Heart left ventricle (tissue), 16 donors: ENCODE measurements at regions not wholly inside any gene's neighbourhood (a gene's known extent, or its start where the extent isn't known, plus 50 kb on each side); places are given as distances from the start of the nearest gene placed in this dataset.

Experiments
- ATAC-seq, 4 donors: fragments of 200-7000 bp; cut with Tn5 transposase; one replicate each; pipeline ENCODE4 v1.9.1; 2020 to 2022; ENCODE audit warnings: moderate library complexity in 4 of 4, mild to moderate bottlenecking in 3 of 4, moderate number of reproducible peaks in 1 of 4
- DNase-seq, 5 donors: peaks; one replicate each; pipeline ENCODE4 v3.0.0-alpha.2; 2020
- H3K27ac ChIP-seq, 12 donors: fragments of 200-600 bp; sonication (generic) in 4 of 12; one replicate each; pipeline versions ENCODE4 v1.5.0 to v1.8.0; 2016 to 2022; ENCODE audit warnings: mild to moderate bottlenecking in 2 of 12
- H3K27me3 ChIP-seq, 9 donors: fragments of 200-600 bp; sonication (generic) in 2 of 9; one replicate each; pipeline versions ENCODE4 v1.5.1 to v1.8.0; 2016 to 2022; ENCODE audit warnings: mild to moderate bottlenecking in 3 of 9
- H3K36me3 ChIP-seq, 9 donors: fragments of 200-600 bp; sonication (generic) in 2 of 9; one replicate each; pipeline versions ENCODE4 v1.5.0 to v1.8.0; 2018 to 2022; ENCODE audit warnings: mild to moderate bottlenecking in 2 of 9
- H3K4me1 ChIP-seq, 12 donors: fragments of 200-600 bp; sonication (generic) in 4 of 12; one replicate each; pipeline versions ENCODE4 v1.5.0 to v1.8.0; 2016 to 2022; ENCODE audit warnings: mild to moderate bottlenecking in 3 of 12
- H3K4me3 ChIP-seq, 12 donors: fragments of 200-600 bp; sonication (generic) in 4 of 12; one replicate each; pipeline versions ENCODE4 v1.5.0 to v1.8.0; 2017 to 2022; ENCODE audit warnings: mild to moderate bottlenecking in 9 of 12, moderate library complexity in 4 of 12
- H3K9me3 ChIP-seq, 12 donors: fragments of 200-600 bp; sonication (generic) in 4 of 12; one replicate each; pipeline versions ENCODE4 v1.5.0 to v1.8.0; 2016 to 2022; ENCODE audit warnings: mild to moderate bottlenecking in 1 of 12
- POLR2A ChIP-seq, 2 donors: fragments of 450-650 bp; IDR thresholded peaks; one replicate each; pipeline ENCODE4 v1.6.1; 2017; ENCODE audit warnings: antibody characterized with exemption in 2 of 2, mild to moderate bottlenecking in 2 of 2, moderate library complexity in 2 of 2
- WGBS, 4 donors: extraction: QIAGEN DNeasy Blood & Tissue Kit in 2 of 4; methylation state at CpG; one replicate each; pipeline versions ENCODE4 v1.1.5 to v1.1.7; 2013 to 2018; 5-methylcytosine and 5-hydroxymethylcytosine counted together
- intact Hi-C, 10 donors: fragments of 100-400 bp; cut with DNase I; formaldehyde crosslinking; loops; one replicate each; pipeline versions ENCODE4 v1.11.1 to v1.14.2; 2022
- TF ChIP-seq, protein P1 (sequence below), 12 donors: fragments of 200-600 bp; sonication (generic) in 4 of 12; IDR thresholded peaks; one replicate each; pipeline versions ENCODE4 v1.5.0 to v1.8.0; 2018 to 2022; ENCODE audit warnings: antibody characterized with exemption in 12 of 12, mild to moderate bottlenecking in 5 of 12
- donor health status: ischemic (EF 13 %, LVEDD 7.1; RV severe dilation, severe dysfunction).
- donor health status: healthy with polysubstance abuse.
- donor health status: DM: no; HTN: yes; CAD: no.
- donor health status: DM: no; HTN: no; CAD: no.
- donor health status: ischemic (EF 25% LVEDD 6.9; RV normal size, moderate dysfunction).
- donor health status: ischemic (EF 25% LVEDD 5.7; RV mildly dilated, moderate dysfunction).
- donor health status: healthy.
- donor health status: DM: yes; HTN: yes; CAD: no.
- donor health status: ischemic (EF 35%, LVEDD 5.7; RV mildly dilated, moderate dysfunction).
- donor health status: nonischemic (EF 11% LVEDD 7.7; RV severe dilation, severe dysfunction).
- donor health status: DM: yes; HTN: yes; CAD: no.
- donor health status: PGD.
- donor health status: ischemic (EF 29% LVEDD 5.4; RV normal size, mild dysfunction).
- donor health status: nonischemic (EF 23%, LVEDD 6.1; RV moderate dilation, normal function).

DNA sequence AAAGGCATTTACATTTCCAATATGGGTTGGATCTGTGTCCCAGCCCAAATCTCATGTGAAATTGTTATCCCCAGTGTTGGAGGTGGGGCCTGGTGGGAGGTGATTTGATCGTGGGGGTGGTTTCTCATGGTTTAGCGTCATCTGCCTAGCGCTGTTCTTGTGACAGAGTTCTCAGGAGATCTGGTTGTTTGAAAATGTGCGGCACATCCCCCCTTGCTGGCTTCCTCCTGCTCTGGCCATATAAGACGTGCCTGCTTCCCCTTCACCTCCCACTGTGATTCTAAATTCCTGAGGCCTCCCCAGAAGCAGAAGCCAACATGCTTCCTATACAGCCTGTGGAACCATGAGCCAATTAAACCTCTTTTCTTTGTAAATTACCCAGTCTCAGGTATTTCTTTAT is 126.2 kb upstream of the FNDC3A start:
- H3K27ac ChIP-seq = no peak overlapping the region
- TF ChIP-seq, protein P1, sequence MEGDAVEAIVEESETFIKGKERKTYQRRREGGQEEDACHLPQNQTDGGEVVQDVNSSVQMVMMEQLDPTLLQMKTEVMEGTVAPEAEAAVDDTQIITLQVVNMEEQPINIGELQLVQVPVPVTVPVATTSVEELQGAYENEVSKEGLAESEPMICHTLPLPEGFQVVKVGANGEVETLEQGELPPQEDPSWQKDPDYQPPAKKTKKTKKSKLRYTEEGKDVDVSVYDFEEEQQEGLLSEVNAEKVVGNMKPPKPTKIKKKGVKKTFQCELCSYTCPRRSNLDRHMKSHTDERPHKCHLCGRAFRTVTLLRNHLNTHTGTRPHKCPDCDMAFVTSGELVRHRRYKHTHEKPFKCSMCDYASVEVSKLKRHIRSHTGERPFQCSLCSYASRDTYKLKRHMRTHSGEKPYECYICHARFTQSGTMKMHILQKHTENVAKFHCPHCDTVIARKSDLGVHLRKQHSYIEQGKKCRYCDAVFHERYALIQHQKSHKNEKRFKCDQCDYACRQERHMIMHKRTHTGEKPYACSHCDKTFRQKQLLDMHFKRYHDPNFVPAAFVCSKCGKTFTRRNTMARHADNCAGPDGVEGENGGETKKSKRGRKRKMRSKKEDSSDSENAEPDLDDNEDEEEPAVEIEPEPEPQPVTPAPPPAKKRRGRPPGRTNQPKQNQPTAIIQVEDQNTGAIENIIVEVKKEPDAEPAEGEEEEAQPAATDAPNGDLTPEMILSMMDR (IDR thresholded peaks at IDR 0.05) = no peak
- no peak for TF ChIP-seq POLR2A (IDR thresholded peaks at IDR 0.05)
- H3K36me3 ChIP-seq = no peaks in the 10 kb centered on the region
- H3K9me3 ChIP-seq = no peaks in the 10 kb centered on the region
- H3K4me1 ChIP-seq = peaks cover 0 to 6% (median 0%) of the 10 kb centered on the region in 12 donors
- no peaks in the 10 kb centered on the region for H3K27me3 ChIP-seq
- 75 to 81% (median 76%) methylated on average over 5 of the region's 5 CpGs for WGBS, 4 donors
- no peak for ATAC-seq
- intact Hi-C loops = no loop called here
- DNase-seq = no peak
- H3K4me3 ChIP-seq = no peak overlapping the region

DNA sequence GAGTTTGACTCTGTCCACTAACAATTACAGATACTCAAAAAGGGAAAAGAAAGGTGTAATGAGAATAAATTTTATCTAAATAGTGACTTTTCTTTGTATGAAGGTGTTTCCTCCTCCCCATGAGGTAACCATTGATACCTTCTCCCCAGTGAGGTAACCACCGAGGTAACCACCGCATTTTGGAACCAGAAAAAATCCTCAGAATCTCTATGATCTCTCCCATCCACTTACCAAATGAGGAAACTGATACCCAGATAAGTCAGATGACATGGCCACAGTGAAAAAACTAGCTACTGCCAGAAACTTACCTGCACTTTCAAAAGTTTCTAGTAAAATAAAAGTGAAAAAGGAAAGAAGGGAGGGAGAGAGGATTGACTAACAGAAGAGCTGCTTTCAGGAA is 124.0 kb upstream of the FNDC3A start:
- H3K4me1 ChIP-seq = peaks cover 0 to 6% (median 0%) of the 10 kb centered on the region in 12 donors
- WGBS, 4 donors = 86 to 97% (median 88%) methylated on average over 2 of the region's 2 CpGs
- TF ChIP-seq POLR2A (IDR thresholded peaks at IDR 0.05) = no peak
- TF ChIP-seq, protein P1 (IDR thresholded peaks at IDR 0.05) = no peak
- no peak for DNase-seq
- no peak for ATAC-seq
- intact Hi-C loops = no loop called here
- H3K27ac ChIP-seq = no peak overlapping the region
- no peak overlapping the region for H3K4me3 ChIP-seq
- no peaks in the 10 kb centered on the region for H3K9me3 ChIP-seq
- no peaks in the 10 kb centered on the region for H3K27me3 ChIP-seq
- no peaks in the 10 kb centered on the region for H3K36me3 ChIP-seq

DNA sequence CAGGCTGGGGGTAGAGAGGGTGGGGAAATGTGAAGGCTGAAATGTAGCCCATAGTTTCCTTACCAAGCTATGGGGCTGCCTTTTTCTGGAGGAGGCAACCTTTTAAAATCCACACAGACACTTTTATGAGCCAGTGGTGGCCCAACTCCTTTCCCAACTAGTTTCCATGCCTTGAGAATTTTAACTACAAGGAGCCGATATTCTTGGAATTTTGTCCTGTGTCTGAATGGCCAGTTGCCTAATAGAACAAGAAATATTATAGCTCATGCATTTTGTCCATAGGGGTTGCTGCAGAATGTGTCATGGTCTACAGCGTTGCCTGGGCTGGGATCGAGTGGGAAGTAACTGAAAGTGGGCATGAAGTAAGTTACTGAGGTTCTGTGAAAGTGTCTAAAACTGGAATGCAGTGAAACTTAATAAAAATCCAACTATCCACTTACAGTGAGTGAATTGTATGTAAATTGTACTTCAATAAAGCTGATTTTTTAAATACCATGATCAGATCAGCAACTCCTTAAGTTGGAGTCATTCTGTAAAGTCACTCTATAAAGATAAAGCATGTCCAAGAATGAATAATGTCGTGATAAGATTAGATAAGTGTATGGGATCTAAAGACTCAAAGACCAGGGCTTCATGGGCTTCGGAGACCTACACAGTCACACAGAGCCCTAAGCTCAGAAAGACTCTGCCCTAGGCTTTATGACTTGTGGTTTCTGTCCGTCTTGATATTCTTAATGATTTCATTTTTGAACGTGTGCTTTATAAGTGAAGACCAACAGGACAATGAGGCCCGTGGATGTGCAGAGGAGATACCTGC is 122.6 kb upstream of the FNDC3A start:
- no peak overlapping the region for H3K27ac ChIP-seq
- H3K4me1 ChIP-seq = peaks cover 0 to 9% (median 0%) of the 10 kb centered on the region in 12 donors
- ATAC-seq (peak in 1 of 4 donors; percentile 59), DNase-seq (no peak)
- no peaks in the 10 kb centered on the region for H3K27me3 ChIP-seq
- 72 to 78% (median 76%) methylated on average over 8 of the region's 8 CpGs for WGBS, 4 donors
- no peaks in the 10 kb centered on the region for H3K36me3 ChIP-seq
- no peaks in the 10 kb centered on the region for H3K9me3 ChIP-seq
- intact Hi-C loops = no loop called here
- no peak overlapping the region for H3K4me3 ChIP-seq
- TF ChIP-seq, protein P1 (IDR thresholded peaks at IDR 0.05) = no peak
- TF ChIP-seq POLR2A (IDR thresholded peaks at IDR 0.05) = no peak

DNA sequence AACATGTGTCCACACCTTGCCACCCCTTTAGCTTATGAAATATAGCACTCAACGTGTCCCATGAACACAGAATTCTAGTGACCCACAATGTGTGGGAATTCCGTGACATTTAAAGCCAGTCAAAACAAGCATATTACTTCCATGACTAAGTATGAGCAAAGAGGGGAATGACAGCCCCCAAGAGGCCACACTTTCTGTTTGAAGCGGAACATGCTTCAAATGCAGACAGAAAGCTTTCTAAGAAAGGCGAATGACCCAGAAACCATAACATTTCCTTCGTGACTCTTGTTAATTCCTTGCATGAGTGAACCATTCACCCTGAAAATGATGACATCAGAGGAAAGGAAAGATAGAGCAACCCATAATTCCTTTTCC is 122.0 kb upstream of the FNDC3A start:
- Histone ChIP-seq H3K9me3 (no peaks in the 10 kb centered on the region), H3K27me3 (no peaks in the 10 kb centered on the region), H3K4me3 (no peak overlapping the region), H3K4me1 (peaks cover 0 to 15% (median 0%) of the 10 kb centered on the region in 12 donors), H3K27ac (no peak overlapping the region), H3K36me3 (no peaks in the 10 kb centered on the region)
- 29 to 70% (median 60%) methylated on average over 5 of the region's 5 CpGs for WGBS, 4 donors
- peak in 1 of 4 donors; percentile 89 for ATAC-seq
- DNase-seq = peak in 1 of 5 donors; percentile 18
- TF ChIP-seq POLR2A (IDR thresholded peaks at IDR 0.05) = no peak
- TF ChIP-seq, protein P1 (IDR thresholded peaks at IDR 0.05) = no peak
- intact Hi-C loops = no loop called here
